ENCODE measurements at regions not wholly inside any gene's neighbourhood (a gene's known extent, or its start where the extent isn't known, plus 50 kb on each side); places are given as distances from the start of the nearest gene placed in this dataset.
"Not testable (repeated sequence)": the region's sequence is repeated elsewhere in the genome, so short reads cannot be mapped to it uniquely, and the experiment has no call there.

DNA sequence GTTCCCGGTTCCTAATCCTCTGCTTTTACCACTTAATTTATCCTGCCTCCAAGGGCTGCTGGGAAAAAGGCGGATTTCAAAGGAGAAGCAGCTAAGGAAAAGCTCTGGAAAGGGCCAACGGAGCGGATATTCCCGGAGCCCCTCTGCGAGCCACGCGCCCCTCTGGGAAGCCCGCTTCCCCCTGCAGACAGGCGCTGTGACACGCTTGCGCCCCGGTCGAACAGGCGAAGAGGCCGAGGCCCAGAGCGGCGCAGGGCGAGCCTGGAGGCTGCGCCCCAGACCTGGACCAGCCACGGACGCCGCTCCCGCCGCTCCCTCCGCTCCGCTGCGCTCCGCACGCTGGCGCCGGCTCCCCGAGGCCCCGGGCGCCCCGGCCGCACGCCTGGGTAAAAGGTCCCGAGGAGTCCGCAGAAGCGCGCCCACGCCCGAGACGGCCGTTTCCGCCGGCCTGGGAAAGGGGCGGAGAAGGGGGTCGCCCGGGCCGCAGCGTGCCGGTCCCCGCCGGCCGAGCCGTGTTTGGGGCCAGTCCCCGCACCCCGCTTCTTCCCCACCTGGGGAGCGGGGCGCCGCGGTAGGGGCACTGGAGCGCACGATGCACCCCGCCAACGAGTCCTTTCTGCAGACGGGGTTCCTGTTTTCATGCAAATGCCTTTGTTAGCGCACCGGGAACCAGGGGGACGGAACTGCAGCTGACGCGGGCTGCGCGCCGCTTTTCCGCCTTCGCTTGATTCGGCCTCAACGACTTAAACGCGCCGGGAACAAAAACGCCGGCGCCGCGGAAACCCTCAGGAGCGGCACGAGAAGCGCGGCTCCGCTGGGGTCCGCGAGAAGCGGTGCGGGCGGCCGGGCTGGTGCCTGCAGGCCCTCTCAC lies 91.9 kb upstream of the SIRPA start:
- Mint-ChIP-seq H3K4me3 (peak overlapping the region; percentile 78), H3K27ac (peak overlapping the region; percentile 94)

DNA sequence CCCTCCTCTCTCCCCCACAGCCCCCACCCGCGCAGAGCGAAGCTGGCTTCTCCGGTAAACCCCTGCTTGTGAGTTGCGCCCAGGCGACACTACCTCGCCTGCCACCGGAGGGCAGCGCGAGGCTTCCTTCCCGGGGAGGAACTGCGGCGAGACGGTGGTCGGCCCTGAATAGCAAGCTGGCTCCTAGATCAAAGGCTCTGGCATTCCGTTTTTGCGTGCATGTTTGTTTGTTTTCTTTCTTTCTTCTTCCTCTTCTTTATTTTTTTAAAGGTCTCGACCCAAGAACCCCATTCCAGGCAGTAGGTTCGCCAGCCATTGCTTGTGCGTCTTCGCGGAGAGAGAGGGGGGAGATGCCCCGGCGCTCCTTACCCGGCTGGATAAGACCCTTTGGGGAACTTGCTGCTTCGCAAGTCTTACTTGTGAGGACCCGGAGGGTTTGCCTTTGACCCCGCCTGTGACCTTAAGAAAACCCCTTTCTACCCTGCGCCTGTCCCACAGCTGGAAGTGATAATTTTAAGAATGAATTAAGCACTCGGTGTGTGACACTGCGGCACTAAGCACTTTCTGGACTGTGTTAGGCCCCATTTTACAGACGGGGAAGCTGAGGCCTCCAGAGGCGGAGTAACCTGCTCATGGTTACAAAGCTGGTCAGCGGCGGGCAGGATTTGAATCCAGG lies 92.7 kb upstream of the SIRPA start:
- peak overlapping the region; percentile 94 for H3K27ac Mint-ChIP-seq
- peak overlapping the region; percentile 78 for H3K4me3 Mint-ChIP-seq
- H3K9me3 Mint-ChIP-seq: no peaks in the 10 kb centered on the region
- H3K4me1 Mint-ChIP-seq (ENCODE audit: low read depth): peaks cover 59% of the 10 kb centered on the region
- intact Hi-C loops (cut with micrococcal nuclease): loop anchor here (2.0 to 5.0 kb wide), 5 partner anchors 18 to 94 kb away; no protein-coding TSS in a partner anchor
- H3K27me3 Mint-ChIP-seq: peaks cover 15% of the 10 kb centered on the region
- no peaks in the 10 kb centered on the region for H3K36me3 Mint-ChIP-seq (ENCODE audit: low read depth)

More for the DNA sequence above, 91.9 kb upstream of the SIRPA start:
- Mint-ChIP-seq H3K9me3 (no peaks in the 10 kb centered on the region), H3K27me3 (peaks cover 12% of the 10 kb centered on the region), H3K4me1 (ENCODE audit: low read depth) (peaks cover 66% of the 10 kb centered on the region), H3K36me3 (ENCODE audit: low read depth) (no peaks in the 10 kb centered on the region)
- intact Hi-C loops (cut with micrococcal nuclease): loop anchor here (2.0 to 5.0 kb wide), 5 partner anchors 18 to 94 kb away; no protein-coding TSS in a partner anchor

DNA sequence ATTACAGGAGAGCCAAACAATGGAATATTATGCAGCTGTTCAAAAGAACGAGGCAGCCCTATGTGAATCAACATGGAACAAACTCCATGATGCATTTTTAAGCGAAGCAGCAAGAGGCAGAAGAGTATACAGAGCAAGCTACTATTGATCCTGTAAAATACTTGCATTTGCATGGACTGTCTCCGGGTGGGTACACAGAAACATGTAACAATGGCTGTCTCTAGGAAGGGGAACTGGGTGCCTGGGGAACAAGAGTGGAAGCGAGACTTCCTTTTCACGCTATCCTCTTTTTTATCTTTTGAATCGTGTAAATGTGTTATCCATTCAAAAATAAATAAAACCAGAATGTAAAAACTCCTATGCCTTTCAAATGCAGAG lies 93.3 kb upstream of the SIRPA start:
- H3K4me3 Mint-ChIP-seq: peak overlapping the region; percentile 78
- no peaks in the 10 kb centered on the region for H3K36me3 Mint-ChIP-seq (ENCODE audit: low read depth)
- peaks cover 53% of the 10 kb centered on the region for H3K4me1 Mint-ChIP-seq (ENCODE audit: low read depth)
- peak overlapping the region; percentile 94 for H3K27ac Mint-ChIP-seq
- H3K9me3 Mint-ChIP-seq: no peaks in the 10 kb centered on the region
- intact Hi-C loops (cut with micrococcal nuclease): loop anchor here (2.0 to 5.0 kb wide), 5 partner anchors 19 to 95 kb away; no protein-coding TSS in a partner anchor
- peaks cover 15% of the 10 kb centered on the region for H3K27me3 Mint-ChIP-seq

DNA sequence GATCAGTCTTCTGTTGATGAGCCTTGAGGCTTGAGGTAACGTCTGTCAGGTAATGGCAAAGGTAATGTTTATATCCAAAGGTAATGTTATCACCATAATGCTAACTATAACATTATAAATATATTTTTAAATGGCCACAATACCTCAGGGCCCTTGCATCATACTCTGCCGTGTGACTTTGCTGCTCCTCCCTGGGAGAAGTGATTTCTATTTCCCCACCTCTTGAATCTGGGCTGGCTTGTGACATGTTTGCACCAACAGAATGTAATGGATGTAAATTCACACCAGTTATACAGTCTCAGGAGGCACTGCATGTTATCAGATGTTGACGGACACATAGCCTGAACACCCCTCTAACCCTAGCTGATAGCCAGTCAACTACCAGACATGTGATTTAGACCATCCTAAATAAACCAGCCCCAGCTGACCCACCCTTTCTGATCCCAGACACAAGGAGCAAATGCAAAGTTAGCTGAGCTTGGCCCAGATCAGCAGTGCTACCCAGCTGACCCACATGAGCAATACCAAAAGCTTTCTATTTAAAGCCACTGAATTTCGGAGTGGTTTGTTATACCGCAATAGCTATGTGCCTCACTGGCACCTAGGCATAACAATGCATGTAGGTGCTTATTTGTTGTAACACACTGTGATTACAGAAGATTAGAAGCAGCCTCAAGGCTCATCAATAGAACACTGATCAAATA lies 93.8 kb upstream of the SIRPA start:
- no peaks in the 10 kb centered on the region for H3K36me3 Mint-ChIP-seq (ENCODE audit: low read depth)
- no peak overlapping the region for H3K27ac Mint-ChIP-seq
- intact Hi-C loops (cut with micrococcal nuclease): loop anchor here (5.0 kb wide), 3 partner anchors 39 to 81 kb away; no protein-coding TSS in a partner anchor
- no peaks in the 10 kb centered on the region for H3K9me3 Mint-ChIP-seq
- peaks cover 15% of the 10 kb centered on the region for H3K27me3 Mint-ChIP-seq
- H3K4me1 Mint-ChIP-seq (ENCODE audit: low read depth): peaks cover 47% of the 10 kb centered on the region
- H3K4me3 Mint-ChIP-seq: no peak overlapping the region

DNA sequence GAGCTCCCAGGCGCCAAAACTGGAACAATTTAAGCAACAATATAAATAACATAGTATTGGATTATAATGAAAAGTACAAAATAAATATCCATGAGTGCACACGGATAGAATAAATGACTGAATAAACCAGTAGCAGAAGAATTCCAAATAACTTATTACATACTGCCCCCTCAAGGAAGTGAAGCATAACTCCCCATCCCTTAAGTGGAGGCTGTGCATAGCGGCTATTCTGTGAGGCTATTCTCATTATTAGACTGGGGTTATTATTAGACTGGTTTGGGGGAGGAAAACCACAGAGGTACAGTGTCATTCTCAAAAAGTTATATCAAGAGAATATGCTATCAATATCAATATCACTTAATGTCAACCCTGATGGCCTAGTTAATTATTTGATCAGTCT lies 94.4 kb upstream of the SIRPA start:
- Mint-ChIP-seq H3K36me3 (ENCODE audit: low read depth) (no peaks in the 10 kb centered on the region), H3K27ac (no peak overlapping the region), H3K4me1 (ENCODE audit: low read depth) (peaks cover 45% of the 10 kb centered on the region), H3K4me3 (no peak overlapping the region), H3K9me3 (no peaks in the 10 kb centered on the region), H3K27me3 (peaks cover 15% of the 10 kb centered on the region)
- intact Hi-C loops (cut with micrococcal nuclease): loop anchor here (5.0 kb wide), 3 partner anchors 38 to 82 kb away; no protein-coding TSS in a partner anchor

DNA sequence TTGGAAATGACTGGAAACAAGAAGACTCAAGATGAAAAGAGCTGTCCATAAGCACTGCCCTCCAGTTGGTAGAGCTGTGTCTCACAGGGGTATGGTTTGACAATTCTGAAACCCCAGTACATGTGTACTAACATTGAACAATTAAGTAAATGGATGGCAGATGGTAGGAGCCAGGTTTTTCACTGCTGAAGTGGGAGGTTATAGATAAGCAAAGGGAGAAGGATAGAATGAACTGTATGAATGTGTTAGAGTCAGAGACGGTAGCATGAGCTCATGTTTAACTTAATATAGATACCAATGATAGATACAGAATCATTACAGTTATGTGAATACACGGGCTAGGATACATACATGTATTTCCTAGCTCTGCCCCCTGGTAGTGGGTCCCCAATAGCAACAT lies 95.0 kb upstream of the SIRPA start:
- H3K4me1 Mint-ChIP-seq (ENCODE audit: low read depth): peaks cover 40% of the 10 kb centered on the region
- H3K27ac Mint-ChIP-seq: no peak overlapping the region
- H3K9me3 Mint-ChIP-seq: no peaks in the 10 kb centered on the region
- H3K36me3 Mint-ChIP-seq (ENCODE audit: low read depth): no peaks in the 10 kb centered on the region
- intact Hi-C loops (cut with micrococcal nuclease): loop anchor here (5.0 kb wide), 3 partner anchors 38 to 82 kb away; no protein-coding TSS in a partner anchor
- H3K27me3 Mint-ChIP-seq: peaks cover 17% of the 10 kb centered on the region
- H3K4me3 Mint-ChIP-seq: no peak overlapping the region

DNA sequence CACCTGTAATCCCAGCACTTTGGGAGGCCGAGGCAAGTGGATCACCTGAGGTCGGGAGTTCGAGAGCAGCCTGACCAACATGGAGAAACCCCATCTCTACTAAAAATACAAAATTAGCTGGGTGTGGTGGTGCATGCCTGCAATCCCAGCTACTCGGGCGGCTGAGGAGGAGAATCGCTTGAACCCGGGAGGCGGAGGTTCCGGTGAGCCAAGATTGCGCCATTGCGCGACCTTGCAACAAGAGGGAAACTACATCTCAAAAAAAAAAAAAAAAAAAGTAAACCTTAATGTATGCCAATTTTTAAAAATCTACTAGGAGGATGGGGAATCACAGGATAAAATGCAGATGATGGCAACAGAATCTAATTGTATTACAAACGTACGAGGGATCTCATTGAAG lies 95.5 kb upstream of the SIRPA start:
- not testable (repeated sequence) for H3K27ac Mint-ChIP-seq; H3K9me3 Mint-ChIP-seq; H3K36me3 Mint-ChIP-seq (ENCODE audit: low read depth); H3K4me3 Mint-ChIP-seq
- peaks cover 36% of the 10 kb centered on the region for H3K4me1 Mint-ChIP-seq (ENCODE audit: low read depth)
- intact Hi-C loops (cut with micrococcal nuclease): loop anchor here (5.0 kb wide), 3 partner anchors 37 to 83 kb away; no protein-coding TSS in a partner anchor
- peaks cover 19% of the 10 kb centered on the region for H3K27me3 Mint-ChIP-seq

DNA sequence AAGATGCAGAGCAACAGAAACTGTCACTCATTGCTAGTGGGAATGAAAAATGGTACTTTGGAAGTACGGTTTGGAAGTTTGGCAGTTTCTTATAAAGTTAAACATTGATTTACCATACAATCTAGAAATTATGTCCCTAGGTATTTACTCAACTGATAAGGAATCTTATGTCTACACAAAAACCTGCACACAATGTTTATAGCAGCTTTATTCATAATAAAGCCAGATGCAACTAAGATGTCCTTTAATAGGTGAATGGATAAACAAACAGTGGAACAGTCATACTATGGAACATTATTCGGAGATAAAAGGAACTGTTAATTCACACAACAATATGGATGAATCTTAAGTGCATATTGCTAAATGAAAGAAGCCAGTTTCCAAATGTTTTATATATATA lies 96.2 kb upstream of the SIRPA start:
- Mint-ChIP-seq H3K4me3 (no peak overlapping the region), H3K36me3 (ENCODE audit: low read depth) (no peaks in the 10 kb centered on the region), H3K27ac (no peak overlapping the region), H3K4me1 (ENCODE audit: low read depth) (peaks cover 28% of the 10 kb centered on the region), H3K27me3 (peaks cover 27% of the 10 kb centered on the region), H3K9me3 (no peaks in the 10 kb centered on the region)
- intact Hi-C loops (cut with micrococcal nuclease): no loop called here

DNA sequence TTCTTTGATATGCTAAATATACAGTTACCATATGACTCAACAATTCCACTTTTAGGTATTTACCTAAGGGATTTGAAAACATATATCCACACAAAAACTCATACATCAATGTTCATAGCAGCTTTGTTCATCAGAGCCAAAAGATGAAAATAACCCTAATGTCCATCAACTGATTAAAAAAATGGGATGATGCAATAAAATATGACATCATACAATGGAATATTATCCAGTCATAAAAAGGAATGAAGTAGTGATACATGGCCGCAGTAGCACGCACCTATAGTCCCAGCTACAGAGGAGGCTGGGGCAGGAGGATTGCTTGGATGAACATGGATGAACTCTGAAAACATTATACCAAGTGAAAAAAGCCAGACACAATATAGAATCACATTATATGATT lies 101.4 kb upstream of the SIRPA start:
- H3K36me3 Mint-ChIP-seq (ENCODE audit: low read depth): no peaks in the 10 kb centered on the region
- H3K27me3 Mint-ChIP-seq: peaks cover 58% of the 10 kb centered on the region
- H3K4me3 Mint-ChIP-seq: no peak overlapping the region
- no peaks in the 10 kb centered on the region for H3K4me1 Mint-ChIP-seq (ENCODE audit: low read depth)
- H3K27ac Mint-ChIP-seq: no peak overlapping the region
- H3K9me3 Mint-ChIP-seq: no peaks in the 10 kb centered on the region
- intact Hi-C loops (cut with micrococcal nuclease): no loop called here

DNA sequence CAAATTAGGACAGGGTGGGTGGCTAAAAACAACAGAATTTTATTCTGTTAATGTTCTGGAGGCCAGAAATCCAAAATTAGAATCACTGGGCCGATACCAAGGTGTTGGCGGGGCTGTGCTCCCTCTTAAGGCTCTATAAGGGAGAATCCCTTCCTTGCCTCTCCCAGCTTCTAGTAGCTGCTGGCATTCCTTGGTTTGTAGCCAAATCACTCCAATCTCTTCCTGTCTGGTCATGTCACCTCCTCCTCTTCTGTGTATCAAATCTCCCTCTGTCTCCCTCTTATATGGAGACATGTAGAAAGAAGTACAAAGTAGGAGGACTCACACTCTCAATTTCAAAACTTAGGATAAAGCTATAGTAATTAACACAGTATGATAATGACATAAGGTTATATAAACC lies 102.9 kb upstream of the SIRPA start:
- intact Hi-C loops (cut with micrococcal nuclease): no loop called here
- Mint-ChIP-seq H3K27ac (no peak overlapping the region), H3K27me3 (peaks cover 57% of the 10 kb centered on the region), H3K36me3 (ENCODE audit: low read depth) (no peaks in the 10 kb centered on the region), H3K4me3 (no peak overlapping the region), H3K4me1 (ENCODE audit: low read depth) (peaks cover 10% of the 10 kb centered on the region), H3K9me3 (no peaks in the 10 kb centered on the region)

DNA sequence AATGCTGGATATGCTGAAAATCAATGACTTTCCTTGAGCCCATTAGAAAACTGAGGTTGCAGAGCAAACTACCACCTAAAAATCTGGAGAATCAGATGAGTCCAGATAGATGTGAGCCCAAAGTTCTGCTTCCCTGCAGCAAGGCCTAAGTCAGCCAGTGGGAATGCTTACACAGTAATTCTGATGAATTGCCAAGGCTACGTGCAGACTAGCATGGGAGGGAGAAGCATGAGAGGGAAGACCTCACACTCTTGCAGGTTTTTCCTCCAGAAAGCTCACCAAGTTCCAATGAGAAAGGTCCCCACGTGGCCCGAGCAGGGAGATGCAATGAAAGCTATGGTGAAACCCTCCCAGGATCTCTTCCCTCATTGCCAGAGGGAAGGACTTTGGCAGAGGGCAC lies 104.8 kb upstream of the SIRPA start:
- peaks cover 75% of the 10 kb centered on the region for H3K27me3 Mint-ChIP-seq
- H3K4me3 Mint-ChIP-seq: no peak overlapping the region
- H3K36me3 Mint-ChIP-seq (ENCODE audit: low read depth): no peaks in the 10 kb centered on the region
- H3K27ac Mint-ChIP-seq: no peak overlapping the region
- no peaks in the 10 kb centered on the region for H3K9me3 Mint-ChIP-seq
- peaks cover 25% of the 10 kb centered on the region for H3K4me1 Mint-ChIP-seq (ENCODE audit: low read depth)
- intact Hi-C loops (cut with micrococcal nuclease): no loop called here

DNA sequence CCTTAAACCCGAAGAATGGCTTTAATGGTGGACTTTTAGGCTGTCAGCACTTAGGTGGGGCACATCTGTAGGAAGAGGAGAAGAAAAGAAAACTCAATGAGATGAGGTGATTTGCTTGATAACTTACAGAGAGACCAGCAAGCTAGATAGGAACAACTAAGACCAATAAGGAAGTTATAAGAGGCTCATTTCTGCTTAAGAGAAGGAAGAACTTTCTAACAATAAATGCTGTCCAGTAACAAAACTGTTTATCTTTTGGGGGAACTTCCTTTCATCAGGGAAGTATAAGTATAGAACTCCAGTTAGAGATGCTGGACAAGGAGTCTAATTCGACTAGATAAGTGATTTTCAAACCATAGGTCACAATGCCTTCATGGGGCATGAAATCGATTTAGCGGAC lies 107.2 kb upstream of the SIRPA start:
- Mint-ChIP-seq H3K9me3 (no peaks in the 10 kb centered on the region), H3K36me3 (ENCODE audit: low read depth) (no peaks in the 10 kb centered on the region), H3K27ac (no peak overlapping the region), H3K4me3 (no peak overlapping the region), H3K4me1 (ENCODE audit: low read depth) (peaks cover 47% of the 10 kb centered on the region), H3K27me3 (peaks cover 76% of the 10 kb centered on the region)
- intact Hi-C loops (cut with micrococcal nuclease): no loop called here

DNA sequence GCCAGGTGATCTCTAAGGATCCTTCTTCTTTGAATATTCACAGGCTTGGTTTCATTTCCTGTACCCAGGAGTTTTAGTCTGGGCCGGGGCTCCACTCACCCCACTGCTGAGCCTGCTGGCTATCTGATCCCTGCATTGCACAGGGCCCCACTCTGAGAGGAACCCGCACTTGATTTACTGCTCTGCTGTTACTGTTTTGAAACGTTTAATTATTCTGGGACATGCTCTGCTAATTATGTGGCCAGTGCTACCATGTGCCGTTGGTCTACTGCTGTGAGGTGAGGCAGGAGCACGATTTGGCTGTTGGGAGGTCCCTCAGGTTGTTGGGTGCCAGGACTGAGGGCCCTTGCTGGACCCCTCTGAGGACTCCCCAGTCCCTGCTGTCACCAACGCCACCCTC lies 108.7 kb upstream of the SIRPA start:
- intact Hi-C loops (cut with micrococcal nuclease): no loop called here
- H3K4me3 Mint-ChIP-seq: no peak overlapping the region
- no peaks in the 10 kb centered on the region for H3K36me3 Mint-ChIP-seq (ENCODE audit: low read depth)
- H3K9me3 Mint-ChIP-seq: no peaks in the 10 kb centered on the region
- H3K27ac Mint-ChIP-seq: no peak overlapping the region
- H3K4me1 Mint-ChIP-seq (ENCODE audit: low read depth): peaks cover 59% of the 10 kb centered on the region
- peaks cover 77% of the 10 kb centered on the region for H3K27me3 Mint-ChIP-seq

DNA sequence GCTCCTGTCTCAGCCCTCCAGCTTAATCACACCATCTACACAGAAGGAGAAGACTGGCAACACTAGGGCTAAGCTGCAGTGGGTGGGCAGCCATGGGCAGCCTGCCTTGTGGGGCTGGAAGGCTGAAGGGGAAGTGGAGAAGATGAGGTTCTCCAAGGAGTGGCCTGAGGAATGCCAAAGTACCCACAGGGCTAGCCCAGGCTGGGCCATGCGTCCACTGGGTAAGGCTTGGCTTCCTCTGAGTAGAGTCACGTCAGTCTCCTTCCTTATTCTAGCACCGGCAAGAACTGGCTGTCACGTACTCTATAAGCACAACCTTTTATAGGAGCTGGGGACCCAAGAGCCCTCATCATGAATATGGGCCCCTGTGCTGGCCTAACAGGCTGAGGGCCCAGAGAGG lies 110.6 kb upstream of the SIRPA start:
- intact Hi-C loops (cut with micrococcal nuclease): no loop called here
- H3K36me3 Mint-ChIP-seq (ENCODE audit: low read depth): no peaks in the 10 kb centered on the region
- peaks cover 81% of the 10 kb centered on the region for H3K27me3 Mint-ChIP-seq
- H3K9me3 Mint-ChIP-seq: no peaks in the 10 kb centered on the region
- peak overlapping the region; percentile 38 for H3K27ac Mint-ChIP-seq
- peaks cover 59% of the 10 kb centered on the region for H3K4me1 Mint-ChIP-seq (ENCODE audit: low read depth)
- H3K4me3 Mint-ChIP-seq: no peak overlapping the region
